ENCODE measurements at regions not wholly inside any gene's neighbourhood (a gene's known extent, or its start where the extent isn't known, plus 50 kb on each side); places are given as distances from the start of the nearest gene placed in this dataset.

DNA sequence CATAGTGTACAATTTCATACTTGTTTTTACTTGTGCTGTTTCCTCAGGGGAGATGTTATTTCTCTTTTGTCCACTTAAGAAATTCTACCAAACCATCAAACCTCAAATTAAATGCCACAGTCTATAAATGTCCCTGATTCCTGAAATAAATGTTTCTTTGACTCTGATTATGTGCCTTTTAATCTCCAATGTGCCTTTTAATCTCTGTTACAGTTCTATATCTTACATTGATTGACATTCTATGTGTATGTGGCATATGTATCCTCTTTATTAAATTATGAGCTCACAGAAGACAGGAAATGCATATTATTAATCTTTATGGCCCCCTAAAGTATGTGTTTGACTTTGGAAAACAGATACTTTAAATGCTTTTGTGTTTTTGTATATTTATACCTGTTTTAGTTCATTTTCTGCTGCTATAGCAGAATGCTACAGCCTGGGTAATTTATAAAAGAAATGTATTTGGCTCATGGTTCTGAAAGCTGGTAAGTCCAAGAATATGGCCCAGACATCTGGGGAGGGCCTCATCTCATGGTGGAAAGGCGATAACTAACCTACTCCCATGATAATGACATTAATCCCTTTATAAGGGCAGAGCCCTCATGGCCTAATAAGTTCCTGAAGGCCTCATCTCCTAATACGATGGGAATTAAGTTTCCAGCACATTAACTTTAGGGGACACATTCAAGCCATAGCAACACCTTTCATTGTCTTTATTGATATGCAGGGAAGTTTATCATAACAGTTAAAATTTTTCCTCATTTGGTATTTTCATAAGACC lies 403.9 kb downstream of the LIG4 start:
- TF ChIP-seq, protein P1, sequence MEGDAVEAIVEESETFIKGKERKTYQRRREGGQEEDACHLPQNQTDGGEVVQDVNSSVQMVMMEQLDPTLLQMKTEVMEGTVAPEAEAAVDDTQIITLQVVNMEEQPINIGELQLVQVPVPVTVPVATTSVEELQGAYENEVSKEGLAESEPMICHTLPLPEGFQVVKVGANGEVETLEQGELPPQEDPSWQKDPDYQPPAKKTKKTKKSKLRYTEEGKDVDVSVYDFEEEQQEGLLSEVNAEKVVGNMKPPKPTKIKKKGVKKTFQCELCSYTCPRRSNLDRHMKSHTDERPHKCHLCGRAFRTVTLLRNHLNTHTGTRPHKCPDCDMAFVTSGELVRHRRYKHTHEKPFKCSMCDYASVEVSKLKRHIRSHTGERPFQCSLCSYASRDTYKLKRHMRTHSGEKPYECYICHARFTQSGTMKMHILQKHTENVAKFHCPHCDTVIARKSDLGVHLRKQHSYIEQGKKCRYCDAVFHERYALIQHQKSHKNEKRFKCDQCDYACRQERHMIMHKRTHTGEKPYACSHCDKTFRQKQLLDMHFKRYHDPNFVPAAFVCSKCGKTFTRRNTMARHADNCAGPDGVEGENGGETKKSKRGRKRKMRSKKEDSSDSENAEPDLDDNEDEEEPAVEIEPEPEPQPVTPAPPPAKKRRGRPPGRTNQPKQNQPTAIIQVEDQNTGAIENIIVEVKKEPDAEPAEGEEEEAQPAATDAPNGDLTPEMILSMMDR (IDR thresholded peaks at IDR 0.05) = no peak
- Mint-ChIP-seq H3K27me3 (ENCODE audit: low read depth) (no peaks in the 10 kb centered on the region), H3K9me3 (ENCODE audit: low read depth) (no peaks in the 10 kb centered on the region), H3K36me3 (ENCODE audit: low read depth) (no peaks in the 10 kb centered on the region), H3K4me1 (ENCODE audit: low read depth) (no peaks in the 10 kb centered on the region), H3K27ac (ENCODE audit: unreplicated experiment) (no peak overlapping the region), H3K4me3 (ENCODE audit: unreplicated experiment) (no peak overlapping the region)
- DNase-seq (ENCODE audit: low spot score) = no peak

DNA sequence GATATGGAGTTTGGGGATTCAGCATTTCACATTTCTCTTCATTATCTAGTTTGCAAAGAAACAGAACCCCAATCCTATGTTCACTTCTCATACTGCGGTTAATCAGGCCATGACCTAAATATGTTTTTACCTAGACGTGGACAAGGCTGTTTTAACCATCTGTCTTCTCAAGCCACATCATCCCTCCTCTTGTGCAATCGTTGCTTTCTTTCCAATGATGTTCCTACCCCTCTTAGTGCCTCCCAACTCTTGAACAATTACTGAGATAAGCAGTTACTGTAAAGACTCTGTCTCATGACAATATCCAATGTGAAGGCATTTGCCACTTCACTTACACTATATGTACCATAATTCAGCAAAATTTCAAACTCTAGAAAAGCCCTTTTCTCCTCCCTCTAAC lies 406.2 kb downstream of the LIG4 start:
- no peaks in the 10 kb centered on the region for H3K27me3 Mint-ChIP-seq (ENCODE audit: low read depth)
- H3K36me3 Mint-ChIP-seq (ENCODE audit: low read depth) = no peaks in the 10 kb centered on the region
- TF ChIP-seq, protein P1 (IDR thresholded peaks at IDR 0.05) = no peak
- no peak overlapping the region for H3K4me3 Mint-ChIP-seq (ENCODE audit: unreplicated experiment)
- DNase-seq (ENCODE audit: low spot score) = no peak
- no peak overlapping the region for H3K27ac Mint-ChIP-seq (ENCODE audit: unreplicated experiment)
- H3K4me1 Mint-ChIP-seq (ENCODE audit: low read depth) = no peaks in the 10 kb centered on the region
- no peaks in the 10 kb centered on the region for H3K9me3 Mint-ChIP-seq (ENCODE audit: low read depth)

- no peaks in the 10 kb centered on the region for H3K9me3 Mint-ChIP-seq (ENCODE audit: low read depth)
- H3K4me3 Mint-ChIP-seq (ENCODE audit: unreplicated experiment) = no peak overlapping the region
- H3K27me3 Mint-ChIP-seq (ENCODE audit: low read depth) = no peaks in the 10 kb centered on the region
- TF ChIP-seq, protein P1 (IDR thresholded peaks at IDR 0.05) = no peak
- no peak overlapping the region for H3K27ac Mint-ChIP-seq (ENCODE audit: unreplicated experiment)
- no peak for DNase-seq (ENCODE audit: low spot score)
- no peaks in the 10 kb centered on the region for H3K4me1 Mint-ChIP-seq (ENCODE audit: low read depth)
- no peaks in the 10 kb centered on the region for H3K36me3 Mint-ChIP-seq (ENCODE audit: low read depth)
Measured at GRCh38 chr13:107808389-107808788, 406.9 kb downstream of the LIG4 start.

DNA sequence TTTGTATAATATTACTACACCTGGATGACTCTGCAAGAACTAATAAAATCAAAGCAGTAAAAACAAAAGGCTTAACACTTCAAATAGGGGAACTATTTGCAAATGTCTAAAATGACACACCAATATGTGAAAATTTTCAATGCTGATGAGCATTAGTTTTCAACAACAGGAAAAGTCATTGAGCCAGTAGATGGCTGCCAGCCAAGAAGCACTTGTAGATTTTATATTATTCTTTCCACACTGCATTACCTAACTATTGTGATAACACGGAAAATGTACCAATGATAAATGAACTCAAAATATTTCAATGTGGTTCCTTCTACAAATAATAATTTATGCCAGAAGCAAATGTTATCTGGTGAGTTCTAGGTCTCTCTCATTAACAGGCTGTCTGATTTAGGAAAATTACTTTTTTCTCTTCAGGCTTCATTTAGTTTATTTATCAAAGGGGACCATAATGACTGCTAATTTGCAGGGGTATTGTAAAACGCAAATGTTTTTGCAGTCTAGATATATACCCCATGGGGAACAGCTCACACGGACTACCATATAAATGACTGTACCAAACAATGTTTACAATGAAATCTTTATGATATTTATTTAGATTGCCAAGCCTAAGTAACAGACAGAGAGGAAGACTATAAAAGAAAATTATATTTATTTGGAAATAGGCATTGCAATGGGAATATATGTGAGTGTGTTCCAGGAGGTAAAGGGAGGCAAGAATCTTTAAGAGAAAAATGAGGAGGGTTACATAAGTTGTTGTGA lies 407.8 kb downstream of the LIG4 start:
- no peaks in the 10 kb centered on the region for H3K4me1 Mint-ChIP-seq (ENCODE audit: low read depth)
- TF ChIP-seq, protein P1 (IDR thresholded peaks at IDR 0.05) = no peak
- no peak overlapping the region for H3K4me3 Mint-ChIP-seq (ENCODE audit: unreplicated experiment)
- no peaks in the 10 kb centered on the region for H3K36me3 Mint-ChIP-seq (ENCODE audit: low read depth)
- DNase-seq (ENCODE audit: low spot score) = no peak
- H3K9me3 Mint-ChIP-seq (ENCODE audit: low read depth) = no peaks in the 10 kb centered on the region
- no peak overlapping the region for H3K27ac Mint-ChIP-seq (ENCODE audit: unreplicated experiment)
- no peaks in the 10 kb centered on the region for H3K27me3 Mint-ChIP-seq (ENCODE audit: low read depth)

- Mint-ChIP-seq H3K9me3 (ENCODE audit: low read depth) (no peaks in the 10 kb centered on the region), H3K4me3 (ENCODE audit: unreplicated experiment) (no peak overlapping the region), H3K36me3 (ENCODE audit: low read depth) (no peaks in the 10 kb centered on the region), H3K4me1 (ENCODE audit: low read depth) (no peaks in the 10 kb centered on the region), H3K27ac (ENCODE audit: unreplicated experiment) (no peak overlapping the region), H3K27me3 (ENCODE audit: low read depth) (peaks cover 1% of the 10 kb centered on the region)
- TF ChIP-seq, protein P1 (IDR thresholded peaks at IDR 0.05) = no peak
- no peak for DNase-seq (ENCODE audit: low spot score)
Measured at GRCh38 chr13:107806726-107807125, 408.6 kb downstream of the LIG4 start.

All from chondrocyte (in vitro differentiated cells).